Liver (tissue), 8 donors: ENCODE measurements at regions not wholly inside any gene's neighbourhood (a gene's known extent, or its start where the extent isn't known, plus 50 kb on each side); places are given as distances from the start of the nearest gene placed in this dataset.

Source experiments
- DNase-seq: peaks from one replicate; pipeline ENCODE4 v3.0.0-alpha.2; 2017; ENCODE audit warnings: low spot score
- H3K27ac ChIP-seq, 2 donors: one replicate each; pipeline ENCODE4 v1.7.0; 2013; ENCODE audit warnings: inconsistent platforms in 2 of 2, low read length in 2 of 2, control low read depth in 1 of 2, low read depth in 1 of 2, mild to moderate bottlenecking in 1 of 2
- H3K27me3 ChIP-seq, 4 donors: one replicate each; pipeline versions ENCODE4 v1.6.1 to v1.7.0; 2013; ENCODE audit warnings: low read length in 3 of 4, inconsistent platforms in 1 of 4, mild to moderate bottlenecking in 1 of 4, moderate library complexity in 1 of 4; ENCODE audit not compliant: control insufficient read depth in 4 of 4, insufficient read depth in 4 of 4
- H3K36me3 ChIP-seq, 4 donors: one replicate each; pipeline versions ENCODE4 v1.6.1 to v1.7.0; 2013; ENCODE audit warnings: low read length in 3 of 4, mild to moderate bottlenecking in 3 of 4, low read depth in 1 of 4, moderate library complexity in 1 of 4; ENCODE audit not compliant: control insufficient read depth in 4 of 4, insufficient read depth in 3 of 4
- H3K4me1 ChIP-seq, 4 donors: one replicate each; pipeline versions ENCODE4 v1.6.1 to v1.7.0; 2013; ENCODE audit warnings: low read length in 3 of 4, mild to moderate bottlenecking in 3 of 4, moderate library complexity in 1 of 4; ENCODE audit not compliant: control insufficient read depth in 4 of 4, insufficient read depth in 4 of 4
- H3K4me3 ChIP-seq, 3 donors: one replicate each; pipeline versions ENCODE4 v1.6.1 to v1.7.0; 2013; ENCODE audit warnings: low read length in 3 of 3, control low read depth in 1 of 3, low read depth in 1 of 3, mild to moderate bottlenecking in 1 of 3
- H3K9ac ChIP-seq, 2 donors: one replicate each; pipeline ENCODE4 v1.7.0; 2013; ENCODE audit warnings: low read length in 2 of 2, mild to moderate bottlenecking in 2 of 2, moderate library complexity in 2 of 2, control low read depth in 1 of 2, low read depth in 1 of 2
- H3K9me3 ChIP-seq, 4 donors: one replicate each; pipeline versions ENCODE4 v1.6.1 to v1.7.0; 2013; ENCODE audit warnings: low read length in 3 of 4; ENCODE audit not compliant: control insufficient read depth in 4 of 4
- ATF3 ChIP-seq: IDR thresholded peaks from 2 replicates; pipeline ENCODE4 v1.6.1; 2016; ENCODE audit warnings: antibody characterized with exemption
- CTCF ChIP-seq: fragments of 150-350 bp; IDR thresholded peaks from 2 replicates; pipeline ENCODE4 v1.5.1; 2017; ENCODE audit warnings: improper control_type of control experiment, low read depth, low read length; ENCODE audit not compliant: missing input control
- EGR1 ChIP-seq, 2 donors: IDR thresholded peaks; 2 replicates each; pipeline ENCODE4 v1.6.1; 2016 to 2018; ENCODE audit warnings: antibody characterized with exemption in 2 of 2, low read depth in 2 of 2
- FOXA1 ChIP-seq: IDR thresholded peaks from 2 replicates; pipeline ENCODE4 v1.6.1; 2016; ENCODE audit warnings: antibody characterized with exemption
- FOXA2 ChIP-seq: IDR thresholded peaks from 2 replicates; pipeline ENCODE4 v1.6.1; 2016; ENCODE audit warnings: antibody characterized with exemption
- GABPA ChIP-seq, 2 donors: IDR thresholded peaks in 1 of 2; conservative IDR thresholded peaks in 1 of 2; 2 replicates each; pipeline ENCODE4 v1.6.1; 2016; ENCODE audit warnings: antibody characterized with exemption in 2 of 2, mild to moderate bottlenecking in 1 of 2, moderate library complexity in 1 of 2
- HNF4A ChIP-seq, 2 donors: conservative IDR thresholded peaks; 2 replicates each; pipeline ENCODE4 v1.6.1; 2016; ENCODE audit warnings: antibody characterized with exemption in 2 of 2, mild to moderate bottlenecking in 2 of 2
- HNF4G ChIP-seq: IDR thresholded peaks from 2 replicates; pipeline ENCODE4 v1.6.1; 2016; ENCODE audit warnings: antibody characterized with exemption
- JUND ChIP-seq, 2 donors: IDR thresholded peaks; 2 replicates each; pipeline ENCODE4 v1.6.1; 2016; ENCODE audit warnings: antibody characterized with exemption in 2 of 2
- NR2F2 ChIP-seq: IDR thresholded peaks from 2 replicates; pipeline ENCODE4 v1.6.1; 2016; ENCODE audit warnings: antibody characterized with exemption
- RAD21 ChIP-seq, 2 donors: IDR thresholded peaks; 2 replicates each; pipeline ENCODE4 v1.6.1; 2016; ENCODE audit warnings: antibody characterized with exemption in 2 of 2, mild to moderate bottlenecking in 2 of 2
- RXRA ChIP-seq, 2 donors: IDR thresholded peaks; 2 replicates each; pipeline ENCODE4 v1.6.1; 2017 to 2018; ENCODE audit warnings: antibody characterized with exemption in 2 of 2, mild to moderate bottlenecking in 1 of 2
- SP1 ChIP-seq: IDR thresholded peaks from 2 replicates; pipeline ENCODE4 v1.6.1; 2018; ENCODE audit warnings: antibody characterized with exemption, mild to moderate bottlenecking
- TAF1 ChIP-seq: conservative IDR thresholded peaks from 2 replicates; pipeline ENCODE4 v1.6.1; 2016; ENCODE audit warnings: antibody characterized with exemption, mild to moderate bottlenecking
- YY1 ChIP-seq: IDR thresholded peaks from 2 replicates; pipeline ENCODE4 v1.6.1; 2016; ENCODE audit warnings: antibody characterized with exemption, mild to moderate bottlenecking
- ZBTB33 ChIP-seq: IDR thresholded peaks from 2 replicates; pipeline ENCODE4 v1.6.1; 2016; ENCODE audit warnings: antibody characterized with exemption
- WGBS: extraction: QIAGEN DNeasy Blood & Tissue Kit; methylation state at CpG from one replicate; pipeline ENCODE4 v1.1.7; 2013; 5-methylcytosine and 5-hydroxymethylcytosine counted together
- TF ChIP-seq, protein P1 (sequence below): IDR thresholded peaks from 2 replicates; pipeline ENCODE4 v1.6.1; 2016; ENCODE audit warnings: antibody characterized with exemption, mild to moderate bottlenecking
- TF ChIP-seq, protein P2 (sequence below): IDR thresholded peaks from 2 replicates; pipeline ENCODE4 v1.6.1; 2016; ENCODE audit warnings: antibody characterized with exemption
- donor health status: healthy.
- donor health status: healthy.
- donor health status: healthy.
- donor health status: healthy.
- donor health status: healthy.

- no peaks in the 10 kb centered on the region for H3K9me3 ChIP-seq
- H3K4me3 ChIP-seq: no peak overlapping the region
- no peaks in the 10 kb centered on the region for H3K4me1 ChIP-seq
- H3K27ac ChIP-seq: no peak overlapping the region
- 63% methylated on average over 1 of the region's 1 CpG for WGBS
- DNase-seq: no peak
- H3K36me3 ChIP-seq: no peaks in the 10 kb centered on the region
- no peak overlapping the region for H3K9ac ChIP-seq
- no peak for TF ChIP-seq RXRA (IDR thresholded peaks at IDR 0.05)
- no peak for TF ChIP-seq JUND (IDR thresholded peaks at IDR 0.05)
- TF ChIP-seq HNF4A (conservative IDR thresholded peaks at IDR 0.05): no peak
- TF ChIP-seq FOXA2: no peak
- no peak for TF ChIP-seq FOXA1
- TF ChIP-seq GABPA (IDR thresholded peaks at IDR 0.05 in 1 of 2, conservative IDR thresholded peaks at IDR 0.05 in 1 of 2): no peak
- no peak for TF ChIP-seq ATF3
- no peak for TF ChIP-seq NR2F2
- no peak for TF ChIP-seq SP1
- no peak for TF ChIP-seq EGR1 (IDR thresholded peaks at IDR 0.05; ENCODE audit: low read depth in 2 of 2)
- TF ChIP-seq RAD21 (IDR thresholded peaks at IDR 0.05): no peak
- TF ChIP-seq CTCF: no peak
- TF ChIP-seq, protein P1, sequence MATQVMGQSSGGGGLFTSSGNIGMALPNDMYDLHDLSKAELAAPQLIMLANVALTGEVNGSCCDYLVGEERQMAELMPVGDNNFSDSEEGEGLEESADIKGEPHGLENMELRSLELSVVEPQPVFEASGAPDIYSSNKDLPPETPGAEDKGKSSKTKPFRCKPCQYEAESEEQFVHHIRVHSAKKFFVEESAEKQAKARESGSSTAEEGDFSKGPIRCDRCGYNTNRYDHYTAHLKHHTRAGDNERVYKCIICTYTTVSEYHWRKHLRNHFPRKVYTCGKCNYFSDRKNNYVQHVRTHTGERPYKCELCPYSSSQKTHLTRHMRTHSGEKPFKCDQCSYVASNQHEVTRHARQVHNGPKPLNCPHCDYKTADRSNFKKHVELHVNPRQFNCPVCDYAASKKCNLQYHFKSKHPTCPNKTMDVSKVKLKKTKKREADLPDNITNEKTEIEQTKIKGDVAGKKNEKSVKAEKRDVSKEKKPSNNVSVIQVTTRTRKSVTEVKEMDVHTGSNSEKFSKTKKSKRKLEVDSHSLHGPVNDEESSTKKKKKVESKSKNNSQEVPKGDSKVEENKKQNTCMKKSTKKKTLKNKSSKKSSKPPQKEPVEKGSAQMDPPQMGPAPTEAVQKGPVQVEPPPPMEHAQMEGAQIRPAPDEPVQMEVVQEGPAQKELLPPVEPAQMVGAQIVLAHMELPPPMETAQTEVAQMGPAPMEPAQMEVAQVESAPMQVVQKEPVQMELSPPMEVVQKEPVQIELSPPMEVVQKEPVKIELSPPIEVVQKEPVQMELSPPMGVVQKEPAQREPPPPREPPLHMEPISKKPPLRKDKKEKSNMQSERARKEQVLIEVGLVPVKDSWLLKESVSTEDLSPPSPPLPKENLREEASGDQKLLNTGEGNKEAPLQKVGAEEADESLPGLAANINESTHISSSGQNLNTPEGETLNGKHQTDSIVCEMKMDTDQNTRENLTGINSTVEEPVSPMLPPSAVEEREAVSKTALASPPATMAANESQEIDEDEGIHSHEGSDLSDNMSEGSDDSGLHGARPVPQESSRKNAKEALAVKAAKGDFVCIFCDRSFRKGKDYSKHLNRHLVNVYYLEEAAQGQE: no peak
- TF ChIP-seq HNF4G: no peak
- TF ChIP-seq ZBTB33: no peak
- TF ChIP-seq YY1: no peak
- TF ChIP-seq, protein P2, sequence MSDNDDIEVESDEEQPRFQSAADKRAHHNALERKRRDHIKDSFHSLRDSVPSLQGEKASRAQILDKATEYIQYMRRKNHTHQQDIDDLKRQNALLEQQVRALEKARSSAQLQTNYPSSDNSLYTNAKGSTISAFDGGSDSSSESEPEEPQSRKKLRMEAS: no peak
- TF ChIP-seq TAF1: no peak
- peaks cover 0 to 4% (median 0%) of the 10 kb centered on the region in 4 donors for H3K27me3 ChIP-seq
Measured at GRCh38 chr12:66733321-66733720, 54.4 kb upstream of the GRIP1 start.
